ENCODE measurements at regions not wholly inside any gene's neighbourhood (a gene's known extent, or its start where the extent isn't known, plus 50 kb on each side); places are given as distances from the start of the nearest gene placed in this dataset.

GRCh38 chr15:53851110-53851848 lies 91.8 kb upstream of the WDR72 start:
- ChIA-PET POLR2A (no interaction called here), CTCF (no interaction called here)
- no peaks in the 10 kb centered on the region for H3K79me2 ChIP-seq (ENCODE audit: control insufficient read depth, insufficient read depth, low read length)
- intact Hi-C loops (cut with micrococcal nuclease): no loop called here
- no peaks in the 10 kb centered on the region for H3K9me3 ChIP-seq (ENCODE audit: control extremely low read depth in 1 of 3, control insufficient read depth in 2 of 3, insufficient read depth in 1 of 3, low read length in 2 of 3)
- H4K20me1 ChIP-seq (ENCODE audit: control insufficient read depth, insufficient read depth, low read length, poor library complexity, severe bottlenecking): no peaks in the 10 kb centered on the region
- H3K36me3 ChIP-seq (replicated peaks in 1 of 2; ENCODE audit: control extremely low read depth in 1 of 2, control insufficient read depth in 1 of 2, extremely low read depth in 1 of 2, insufficient read depth in 2 of 2, low read length in 1 of 2): no peaks in the 10 kb centered on the region
- no peaks in the 10 kb centered on the region for H3K4me1 ChIP-seq (ENCODE audit: control insufficient read depth in 2 of 2, insufficient read depth in 2 of 2, low read length in 2 of 2)
- no peaks in the 10 kb centered on the region for H3K27me3 ChIP-seq (replicated peaks in 1 of 4; ENCODE audit: control extremely low read depth in 1 of 4, control insufficient read depth in 3 of 4, insufficient read depth in 4 of 4, low read length in 3 of 4)
- no peak for TF ChIP-seq CTCF (IDR thresholded peaks at IDR 0.05)
- TF ChIP-seq EZH2 (IDR thresholded peaks at IDR 0.05; ENCODE audit: borderline replicate concordance, insufficient read depth, low read depth, low read length, poor library complexity, severe bottlenecking): no peak
- H3K4me3 Mint-ChIP-seq: no peak overlapping the region
- no peak overlapping the region for H3K4me2 ChIP-seq (replicated peaks; ENCODE audit: low read depth, low read length, poor library complexity, severe bottlenecking)
- no peak overlapping the region for H2AFZ ChIP-seq (ENCODE audit: insufficient read depth, low read depth, low read length, poor library complexity, severe bottlenecking)
- no peaks in the 10 kb centered on the region for H3K4me1 Mint-ChIP-seq
- no peak overlapping the region for H3K27ac Mint-ChIP-seq
- ATAC-seq (ENCODE audit: low read depth) (no peak), DNase-seq (no peak)
- no peaks in the 10 kb centered on the region for H3K27me3 Mint-ChIP-seq
- no peak overlapping the region for H3K4me3 ChIP-seq (ENCODE audit: control extremely low read depth in 1 of 5, extremely low read depth in 1 of 5, insufficient read depth in 1 of 5, low read depth in 2 of 5, low read length in 4 of 5)
- H3K27ac ChIP-seq (ENCODE audit: low read length in 2 of 2): no peak overlapping the region
- peaks cover 5% of the 10 kb centered on the region for H3K9me3 Mint-ChIP-seq (ENCODE audit: insufficient read depth)
- no peak overlapping the region for H3K9ac ChIP-seq (ENCODE audit: low read length)
- 87% methylated on average over 4 of the region's 7 CpGs for WGBS (ENCODE audit: insufficient coverage)

- Mint-ChIP-seq H3K4me1 (no peaks in the 10 kb centered on the region), H3K27me3 (no peaks in the 10 kb centered on the region), H3K9me3 (ENCODE audit: insufficient read depth) (peaks cover 5% of the 10 kb centered on the region), H3K27ac (no peak overlapping the region), H3K4me3 (no peak overlapping the region)
- Histone ChIP-seq H3K36me3 (replicated peaks in 1 of 2; ENCODE audit: control extremely low read depth in 1 of 2, control insufficient read depth in 1 of 2, extremely low read depth in 1 of 2, insufficient read depth in 2 of 2, low read length in 1 of 2) (no peaks in the 10 kb centered on the region), H3K9ac (ENCODE audit: low read length) (no peak overlapping the region), H3K4me2 (replicated peaks; ENCODE audit: low read depth, low read length, poor library complexity, severe bottlenecking) (no peak overlapping the region), H3K9me3 (ENCODE audit: control extremely low read depth in 1 of 3, control insufficient read depth in 2 of 3, insufficient read depth in 1 of 3, low read length in 2 of 3) (no peaks in the 10 kb centered on the region), H3K27ac (ENCODE audit: low read length in 2 of 2) (no peak overlapping the region), H3K4me1 (ENCODE audit: control insufficient read depth in 2 of 2, insufficient read depth in 2 of 2, low read length in 2 of 2) (no peaks in the 10 kb centered on the region), H3K4me3 (ENCODE audit: control extremely low read depth in 1 of 5, extremely low read depth in 1 of 5, insufficient read depth in 1 of 5, low read depth in 2 of 5, low read length in 4 of 5) (no peak overlapping the region), H3K27me3 (replicated peaks in 1 of 4; ENCODE audit: control extremely low read depth in 1 of 4, control insufficient read depth in 3 of 4, insufficient read depth in 4 of 4, low read length in 3 of 4) (no peaks in the 10 kb centered on the region), H3K79me2 (ENCODE audit: control insufficient read depth, insufficient read depth, low read length) (no peaks in the 10 kb centered on the region), H4K20me1 (ENCODE audit: control insufficient read depth, insufficient read depth, low read length, poor library complexity, severe bottlenecking) (no peaks in the 10 kb centered on the region), H2AFZ (ENCODE audit: insufficient read depth, low read depth, low read length, poor library complexity, severe bottlenecking) (no peak overlapping the region)
- ChIA-PET POLR2A (no interaction called here), CTCF (no interaction called here)
- ATAC-seq (ENCODE audit: low read depth) (no peak), DNase-seq (no peak)
- intact Hi-C loops (cut with micrococcal nuclease): no loop called here
- no CpG with 5 or more reads among the region's 2 CpGs for WGBS (ENCODE audit: insufficient coverage)
- no peak for TF ChIP-seq EZH2 (IDR thresholded peaks at IDR 0.05; ENCODE audit: borderline replicate concordance, insufficient read depth, low read depth, low read length, poor library complexity, severe bottlenecking)
- TF ChIP-seq CTCF (IDR thresholded peaks at IDR 0.05): no peak
Measured at GRCh38 chr15:53847745-53848144, 88.3 kb upstream of the WDR72 start.
